Nephron (organoid): ENCODE measurements at regions not wholly inside any gene's neighbourhood (a gene's known extent, or its start where the extent isn't known, plus 50 kb on each side); places are given as distances from the start of the nearest gene placed in this dataset.
A peak's percentile ranks its signal among the peaks of the same experiment; 100 is the strongest.

Experiments
- H3K27ac Mint-ChIP-seq, 3 experiments: 2 replicates each; pipeline ENCODE4 v1.8.0; 2020; ENCODE audit warnings: mixed read lengths in 3 of 3, mild to moderate bottlenecking in 2 of 3, moderate library complexity in 1 of 3
- H3K27me3 Mint-ChIP-seq: 2 replicates; pipeline ENCODE4 v1.8.0; 2021; ENCODE audit warnings: low read depth, mild to moderate bottlenecking, moderate library complexity, mixed read lengths
- H3K36me3 Mint-ChIP-seq: 2 replicates; pipeline ENCODE4 v1.8.0; 2020; ENCODE audit warnings: low read depth, mixed read lengths
- H3K4me1 Mint-ChIP-seq: 2 replicates; pipeline ENCODE4 v1.8.0; 2020; ENCODE audit warnings: mixed read lengths
- H3K4me3 Mint-ChIP-seq, 3 experiments: 2 replicates each; pipeline ENCODE4 v1.8.0; 2020; ENCODE audit warnings: mild to moderate bottlenecking in 3 of 3, mixed read lengths in 3 of 3, moderate library complexity in 2 of 3
- H3K9me3 Mint-ChIP-seq: 2 replicates; pipeline ENCODE4 v1.8.0; 2020; ENCODE audit warnings: mixed read lengths
- CTCF ChIP-seq, 3 experiments: fragments of 200-600 bp; sonication (generic); IDR thresholded peaks; one replicate each; pipeline ENCODE4 v1.5.0; 2021; ENCODE audit warnings: antibody characterized with exemption in 3 of 3; ENCODE audit not compliant: unreplicated experiment in 3 of 3

DNA sequence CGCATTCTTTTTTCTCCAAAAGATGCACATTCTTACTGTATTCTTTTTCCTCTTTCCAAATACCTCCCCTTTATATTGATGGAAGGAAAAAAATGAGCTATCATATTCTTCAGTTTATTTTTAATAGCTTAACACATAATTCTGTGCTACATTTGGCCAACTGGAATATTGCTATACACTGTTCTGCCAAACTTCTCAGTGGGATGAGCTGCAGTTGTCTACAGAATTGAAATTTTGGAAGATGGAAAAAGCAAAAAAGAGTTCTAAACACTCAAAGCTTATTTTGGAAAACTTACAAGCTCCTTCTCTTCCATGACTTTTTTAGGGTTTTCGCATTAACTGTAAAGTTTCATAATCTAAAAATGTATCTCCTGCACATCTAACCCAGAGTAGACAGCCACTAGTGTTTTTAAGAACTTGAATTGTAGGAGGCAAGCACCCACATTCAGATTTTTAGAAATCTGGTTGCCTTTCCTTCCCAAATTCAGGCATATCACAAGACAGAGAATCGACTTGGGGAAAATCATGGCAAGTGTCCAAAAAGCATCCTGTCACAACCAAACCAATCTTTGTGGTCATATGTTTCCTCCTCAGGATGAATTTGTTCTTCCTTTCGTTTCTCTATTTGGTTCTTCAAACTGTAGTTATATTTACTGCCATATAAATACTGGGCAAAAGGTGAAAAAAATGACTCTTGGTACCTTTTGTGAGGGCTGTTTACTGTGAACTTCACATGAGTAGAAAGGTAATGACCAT, 111.4 kb upstream of the FRY start:
- H3K27ac Mint-ChIP-seq: no peak overlapping the region
- no peaks in the 10 kb centered on the region for H3K27me3 Mint-ChIP-seq
- no peaks in the 10 kb centered on the region for H3K36me3 Mint-ChIP-seq
- no peaks in the 10 kb centered on the region for H3K9me3 Mint-ChIP-seq
- no peaks in the 10 kb centered on the region for H3K4me1 Mint-ChIP-seq
- no peak for TF ChIP-seq CTCF (IDR thresholded peaks at IDR 0.05; ENCODE audit: unreplicated experiment in 3 of 3)
- no peak overlapping the region for H3K4me3 Mint-ChIP-seq

GRCh38 chr13:31920727-31921100, 110.9 kb upstream of the FRY start:
- no peaks in the 10 kb centered on the region for H3K9me3 Mint-ChIP-seq
- no peak for TF ChIP-seq CTCF (IDR thresholded peaks at IDR 0.05; ENCODE audit: unreplicated experiment in 3 of 3)

GRCh38 chr13:31922724-31923123, 108.8 kb upstream of the FRY start:
- Mint-ChIP-seq H3K4me3 (no peak overlapping the region), H3K36me3 (no peaks in the 10 kb centered on the region), H3K4me1 (no peaks in the 10 kb centered on the region), H3K27me3 (no peaks in the 10 kb centered on the region), H3K27ac (peak overlapping the region in 1 of 3 experiments; percentile 5), H3K9me3 (no peaks in the 10 kb centered on the region)
- TF ChIP-seq CTCF (IDR thresholded peaks at IDR 0.05; ENCODE audit: unreplicated experiment in 3 of 3): no peak

More at GRCh38 chr13:31920727-31921100, 110.9 kb upstream of the FRY start:
- Mint-ChIP-seq H3K4me1 (no peaks in the 10 kb centered on the region), H3K4me3 (no peak overlapping the region), H3K27ac (no peak overlapping the region), H3K27me3 (no peaks in the 10 kb centered on the region), H3K36me3 (no peaks in the 10 kb centered on the region)

GRCh38 chr13:31923134-31923763, 108.3 kb upstream of the FRY start:
- no peak for TF ChIP-seq CTCF (IDR thresholded peaks at IDR 0.05; ENCODE audit: unreplicated experiment in 3 of 3)
- Mint-ChIP-seq H3K36me3 (no peaks in the 10 kb centered on the region), H3K9me3 (no peaks in the 10 kb centered on the region), H3K4me1 (no peaks in the 10 kb centered on the region), H3K27me3 (no peaks in the 10 kb centered on the region), H3K27ac (no peak overlapping the region), H3K4me3 (no peak overlapping the region)

DNA sequence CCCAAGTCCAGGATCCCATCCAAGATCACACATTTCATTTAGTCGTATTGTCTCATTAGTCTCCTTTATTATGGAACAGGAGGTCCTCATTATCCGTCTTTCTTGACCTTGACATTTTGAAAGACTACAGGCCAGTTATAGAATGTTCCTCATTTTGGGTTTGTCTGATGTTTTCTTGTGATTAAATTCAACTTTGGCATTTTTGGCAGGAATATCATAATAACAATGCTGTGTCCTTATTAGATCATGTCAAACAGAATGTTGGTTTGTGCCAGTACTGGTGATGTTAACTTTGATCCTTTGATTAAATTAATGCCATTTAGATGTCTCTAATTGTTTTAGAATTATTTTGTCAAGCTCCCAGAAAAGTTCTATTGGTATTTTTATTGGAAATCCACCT, 106.5 kb upstream of the FRY start:
- TF ChIP-seq CTCF (IDR thresholded peaks at IDR 0.05; ENCODE audit: unreplicated experiment in 3 of 3): no peak
- no peak overlapping the region for H3K27ac Mint-ChIP-seq
- H3K4me1 Mint-ChIP-seq: no peaks in the 10 kb centered on the region
- no peaks in the 10 kb centered on the region for H3K9me3 Mint-ChIP-seq
- H3K36me3 Mint-ChIP-seq: no peaks in the 10 kb centered on the region
- H3K27me3 Mint-ChIP-seq: no peaks in the 10 kb centered on the region
- H3K4me3 Mint-ChIP-seq: no peak overlapping the region

DNA sequence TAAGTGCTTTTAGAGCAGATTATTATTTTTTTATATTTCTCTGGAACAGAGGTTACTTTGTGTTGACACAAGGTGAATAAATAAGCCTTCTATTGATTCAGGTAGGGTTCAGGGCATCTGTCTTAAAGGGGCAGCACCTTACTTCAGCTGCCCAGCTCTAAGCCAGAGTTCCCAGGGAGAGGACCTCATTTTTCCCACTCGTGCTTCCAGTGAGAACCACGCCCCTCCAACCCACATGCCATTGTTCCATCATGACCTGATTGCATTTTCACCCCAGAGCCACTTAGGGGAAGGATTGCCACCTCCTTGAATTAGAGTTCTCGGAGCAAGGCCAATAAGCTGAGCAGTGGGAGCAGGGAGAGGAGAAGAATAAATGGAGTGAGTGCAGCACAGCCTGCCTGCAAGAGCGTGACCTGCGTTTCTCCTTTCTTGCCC, 104.3 kb upstream of the FRY start:
- H3K27me3 Mint-ChIP-seq: no peaks in the 10 kb centered on the region
- H3K4me3 Mint-ChIP-seq: no peak overlapping the region
- H3K36me3 Mint-ChIP-seq: no peaks in the 10 kb centered on the region
- TF ChIP-seq CTCF (IDR thresholded peaks at IDR 0.05; ENCODE audit: unreplicated experiment in 3 of 3): no peak
- H3K9me3 Mint-ChIP-seq: no peaks in the 10 kb centered on the region
- H3K4me1 Mint-ChIP-seq: no peaks in the 10 kb centered on the region
- peak overlapping the region in 1 of 3 experiments; percentile 15 for H3K27ac Mint-ChIP-seq
